ENCODE measurements at regions not wholly inside any gene's neighbourhood (a gene's known extent, or its start where the extent isn't known, plus 50 kb on each side); places are given as distances from the start of the nearest gene placed in this dataset.

GRCh38 chr5:133744051-133744959 is 132.0 kb upstream of the FSTL4 start:
- TF ChIP-seq, protein P1, sequence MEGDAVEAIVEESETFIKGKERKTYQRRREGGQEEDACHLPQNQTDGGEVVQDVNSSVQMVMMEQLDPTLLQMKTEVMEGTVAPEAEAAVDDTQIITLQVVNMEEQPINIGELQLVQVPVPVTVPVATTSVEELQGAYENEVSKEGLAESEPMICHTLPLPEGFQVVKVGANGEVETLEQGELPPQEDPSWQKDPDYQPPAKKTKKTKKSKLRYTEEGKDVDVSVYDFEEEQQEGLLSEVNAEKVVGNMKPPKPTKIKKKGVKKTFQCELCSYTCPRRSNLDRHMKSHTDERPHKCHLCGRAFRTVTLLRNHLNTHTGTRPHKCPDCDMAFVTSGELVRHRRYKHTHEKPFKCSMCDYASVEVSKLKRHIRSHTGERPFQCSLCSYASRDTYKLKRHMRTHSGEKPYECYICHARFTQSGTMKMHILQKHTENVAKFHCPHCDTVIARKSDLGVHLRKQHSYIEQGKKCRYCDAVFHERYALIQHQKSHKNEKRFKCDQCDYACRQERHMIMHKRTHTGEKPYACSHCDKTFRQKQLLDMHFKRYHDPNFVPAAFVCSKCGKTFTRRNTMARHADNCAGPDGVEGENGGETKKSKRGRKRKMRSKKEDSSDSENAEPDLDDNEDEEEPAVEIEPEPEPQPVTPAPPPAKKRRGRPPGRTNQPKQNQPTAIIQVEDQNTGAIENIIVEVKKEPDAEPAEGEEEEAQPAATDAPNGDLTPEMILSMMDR (IDR thresholded peaks at IDR 0.05): no peak
- TF ChIP-seq POLR2A (IDR thresholded peaks at IDR 0.05) (no peak), POLR2AphosphoS5 (IDR thresholded peaks at IDR 0.05) (no peak)
